Stimulated activated CD4-positive, alpha-beta T cell treated with anti-CD3 and anti-CD28 coated beads, Interleukin-15, amount 100 ng/mL, for 24 hours (primary cell): ENCODE measurements at regions not wholly inside any gene's neighbourhood (a gene's known extent, or its start where the extent isn't known, plus 50 kb on each side); places are given as distances from the start of the nearest gene placed in this dataset.

Source experiments
- DNase-seq: peaks from one replicate; pipeline ENCODE4 v3.0.0-alpha.2; 2020

DNA sequence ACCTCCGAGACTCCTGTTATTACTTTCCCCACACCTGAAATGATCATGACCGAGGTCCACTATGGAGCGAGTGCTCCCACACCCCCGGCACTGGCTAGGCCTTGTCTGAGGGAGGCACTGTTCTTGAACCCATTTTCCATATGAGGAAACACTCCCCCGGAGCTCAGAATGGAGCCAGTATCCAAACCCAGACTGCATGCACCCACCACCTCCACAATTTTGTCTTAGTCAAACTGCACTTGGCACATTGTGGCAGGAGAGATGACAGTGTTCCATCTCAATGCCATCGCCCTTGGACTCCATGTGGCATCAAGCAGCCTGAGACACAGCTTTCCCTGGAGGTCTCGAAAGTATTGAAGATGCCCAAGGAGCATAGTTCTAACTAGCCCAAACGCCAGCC is 154.1 kb downstream of the NUP210 start:
- DNase-seq: no peak

DNA sequence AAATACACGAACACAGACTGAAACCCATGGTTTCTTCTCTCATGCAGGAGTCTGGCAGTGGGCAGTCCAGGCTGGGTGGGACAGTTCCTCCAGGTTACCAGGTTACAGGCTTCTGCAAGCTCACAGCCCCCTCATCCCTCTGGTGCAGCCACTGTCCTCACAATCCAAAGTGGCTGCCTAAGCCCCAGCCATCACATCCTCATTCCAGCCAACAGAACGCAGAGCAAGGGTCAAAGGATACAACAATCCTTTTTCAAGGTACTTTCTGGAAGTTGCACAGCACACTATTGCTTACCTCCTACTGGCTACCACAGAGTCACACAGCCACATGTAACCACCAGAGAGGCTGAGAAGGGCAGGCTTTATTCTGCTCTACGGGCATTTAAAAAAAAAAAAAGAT is 154.6 kb downstream of the NUP210 start:
- DNase-seq: no peak

DNA sequence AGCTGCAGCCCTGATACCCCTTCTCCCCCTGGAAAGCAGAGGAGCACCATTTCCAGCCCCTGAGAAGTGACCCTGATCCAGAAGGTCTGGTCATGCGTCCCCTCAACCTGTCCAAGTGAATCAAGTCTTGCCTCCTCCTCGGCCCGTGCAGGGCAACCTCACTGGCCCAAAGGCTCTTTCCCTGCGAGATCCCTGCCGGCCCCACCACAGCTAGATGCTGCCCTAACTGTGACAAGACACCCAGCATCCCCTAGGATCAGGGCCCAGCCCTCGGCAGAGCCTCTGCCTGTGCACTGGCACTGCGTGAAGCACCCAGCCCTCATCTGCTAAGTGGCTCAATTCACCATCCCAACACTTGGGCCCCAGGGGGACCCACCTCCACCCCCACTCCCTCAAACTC is 155.1 kb downstream of the NUP210 start:
- no peak for DNase-seq

DNA sequence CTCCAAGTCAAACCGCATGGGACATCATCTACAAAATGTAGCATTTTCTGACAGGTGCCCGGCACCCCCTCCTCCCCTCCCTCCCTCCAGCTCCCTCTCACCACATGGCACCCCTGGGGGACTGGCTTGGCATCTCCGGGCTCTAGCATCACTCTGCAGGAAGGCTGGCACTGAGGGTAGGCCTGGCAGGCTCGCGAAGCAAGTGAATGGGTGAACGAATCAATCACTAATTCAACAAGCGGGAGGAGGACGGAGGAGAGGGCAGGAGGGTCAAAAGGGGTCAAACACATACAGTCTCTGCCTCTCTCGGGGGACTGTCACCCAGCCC is 155.7 kb downstream of the NUP210 start:
- no peak for DNase-seq

DNA sequence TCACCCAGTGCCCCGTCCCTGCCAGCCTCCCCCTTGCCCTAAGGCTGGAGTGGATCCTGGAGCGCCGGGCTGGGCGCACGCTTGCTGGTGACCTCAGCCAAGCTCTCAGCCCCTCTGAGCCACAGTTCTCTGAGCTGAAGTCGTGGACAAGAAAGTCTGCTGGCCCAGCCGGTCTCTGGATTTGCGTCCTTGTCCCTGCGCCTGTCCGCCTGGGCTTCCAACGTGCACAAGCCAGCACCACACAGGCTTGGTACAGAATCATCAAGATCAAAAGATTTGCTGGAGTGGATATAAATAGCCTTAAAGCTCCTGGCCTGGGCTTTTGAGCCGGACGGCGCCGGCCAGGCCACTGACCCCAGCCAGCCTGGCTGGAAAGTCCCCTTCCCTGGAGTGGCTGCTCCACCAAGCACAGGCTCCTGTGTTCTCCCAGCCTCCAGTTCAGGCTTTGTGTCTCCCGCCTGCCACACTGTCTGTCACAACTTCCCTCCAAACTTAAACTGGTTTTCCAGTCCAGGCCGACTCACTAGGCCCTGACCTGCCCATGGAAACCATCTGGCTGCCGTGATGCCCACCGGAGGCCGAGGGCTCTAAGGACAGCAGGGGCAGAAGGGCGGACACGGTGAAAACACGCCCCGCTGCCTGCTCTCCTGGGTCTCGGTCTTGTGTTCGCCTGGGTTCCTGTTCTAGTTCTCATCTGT is 156.2 kb downstream of the NUP210 start:
- DNase-seq: no peak

DNA sequence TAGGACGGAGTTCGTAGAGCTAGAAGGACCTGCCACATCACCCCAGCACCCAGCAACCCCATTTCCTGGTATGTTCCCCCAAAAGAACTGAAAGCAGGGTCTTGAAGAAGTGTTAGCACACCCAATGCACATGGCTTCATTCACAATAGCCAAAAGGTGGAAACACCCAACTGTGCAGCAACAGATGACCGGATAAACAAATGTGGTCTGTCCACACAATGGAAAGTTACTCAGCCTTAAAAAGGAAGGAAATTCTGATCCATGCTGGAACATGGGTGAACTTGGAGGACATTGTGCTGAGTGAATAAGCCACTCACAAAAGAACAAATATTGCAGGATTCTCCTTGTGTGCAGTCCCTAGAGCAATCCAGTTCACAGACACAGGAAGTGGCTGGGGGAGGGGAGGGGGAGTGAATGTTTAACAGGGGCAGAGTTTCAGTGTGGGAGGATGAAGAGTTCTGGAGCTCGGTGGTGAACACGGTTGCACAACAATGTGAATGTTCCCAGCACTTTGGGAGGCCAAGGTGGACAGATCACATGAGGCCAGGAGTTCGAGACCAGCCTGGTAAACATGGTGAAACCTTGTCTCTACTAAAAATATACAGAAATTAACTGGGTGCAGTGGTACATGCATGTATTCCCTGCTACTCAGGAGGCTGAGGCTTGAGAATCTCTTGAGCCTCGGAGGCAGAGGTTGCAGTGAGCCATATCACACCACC is 157.5 kb downstream of the NUP210 start:
- no peak for DNase-seq

DNA sequence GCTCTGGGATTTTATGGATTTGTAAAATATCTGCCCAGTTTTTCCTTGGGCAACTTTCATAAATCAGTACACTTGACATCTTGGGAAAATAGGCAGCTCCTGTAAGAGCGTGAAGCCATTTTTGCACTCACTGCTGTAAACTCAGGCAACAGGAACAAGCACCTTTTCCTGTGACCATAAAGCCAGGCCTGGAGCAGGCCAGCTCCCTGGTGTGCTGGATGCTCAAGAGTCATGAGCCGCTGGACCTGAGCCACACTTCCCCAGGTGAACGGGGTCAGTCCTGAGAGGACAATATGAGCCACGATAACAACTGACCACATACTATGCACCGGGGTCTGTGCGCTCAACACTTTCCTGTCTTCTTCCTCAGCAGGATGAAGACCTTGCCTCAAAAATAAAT is 158.2 kb downstream of the NUP210 start:
- DNase-seq: no peak

DNA sequence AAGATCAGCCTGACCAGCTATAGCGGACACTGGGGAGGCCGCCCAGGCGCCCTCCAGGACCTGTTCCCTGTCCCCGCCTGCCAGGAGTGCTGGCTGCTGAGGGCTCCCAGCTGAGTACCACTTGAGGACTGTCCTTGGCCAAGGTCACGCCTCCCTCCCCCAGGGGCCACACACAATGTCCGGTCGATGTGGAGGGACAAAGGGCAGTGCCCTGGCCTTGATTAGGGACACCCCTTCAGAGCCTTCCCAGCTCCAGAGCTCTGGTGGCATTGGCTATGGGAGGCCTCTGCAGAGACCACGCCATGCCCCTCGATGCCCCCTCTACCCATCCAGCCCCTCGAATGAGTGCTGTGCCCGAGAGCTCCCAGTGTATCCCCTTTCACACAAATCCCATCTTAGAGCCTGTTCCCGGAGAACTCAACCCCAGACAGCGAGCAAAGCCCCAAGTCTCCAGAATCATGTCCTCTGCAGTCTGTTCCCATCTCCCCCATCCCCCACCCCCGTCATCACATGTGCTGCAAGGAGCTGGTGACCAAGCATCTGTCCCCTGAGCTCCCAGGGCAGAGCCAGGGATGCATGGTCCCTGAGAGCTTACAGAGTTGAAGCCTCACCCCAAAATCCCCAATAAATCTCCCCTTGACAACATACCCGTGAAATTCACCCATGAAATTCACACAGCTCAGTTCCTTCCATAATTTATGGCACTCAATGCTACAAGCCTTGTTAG is 158.9 kb downstream of the NUP210 start:
- DNase-seq: no peak

DNA sequence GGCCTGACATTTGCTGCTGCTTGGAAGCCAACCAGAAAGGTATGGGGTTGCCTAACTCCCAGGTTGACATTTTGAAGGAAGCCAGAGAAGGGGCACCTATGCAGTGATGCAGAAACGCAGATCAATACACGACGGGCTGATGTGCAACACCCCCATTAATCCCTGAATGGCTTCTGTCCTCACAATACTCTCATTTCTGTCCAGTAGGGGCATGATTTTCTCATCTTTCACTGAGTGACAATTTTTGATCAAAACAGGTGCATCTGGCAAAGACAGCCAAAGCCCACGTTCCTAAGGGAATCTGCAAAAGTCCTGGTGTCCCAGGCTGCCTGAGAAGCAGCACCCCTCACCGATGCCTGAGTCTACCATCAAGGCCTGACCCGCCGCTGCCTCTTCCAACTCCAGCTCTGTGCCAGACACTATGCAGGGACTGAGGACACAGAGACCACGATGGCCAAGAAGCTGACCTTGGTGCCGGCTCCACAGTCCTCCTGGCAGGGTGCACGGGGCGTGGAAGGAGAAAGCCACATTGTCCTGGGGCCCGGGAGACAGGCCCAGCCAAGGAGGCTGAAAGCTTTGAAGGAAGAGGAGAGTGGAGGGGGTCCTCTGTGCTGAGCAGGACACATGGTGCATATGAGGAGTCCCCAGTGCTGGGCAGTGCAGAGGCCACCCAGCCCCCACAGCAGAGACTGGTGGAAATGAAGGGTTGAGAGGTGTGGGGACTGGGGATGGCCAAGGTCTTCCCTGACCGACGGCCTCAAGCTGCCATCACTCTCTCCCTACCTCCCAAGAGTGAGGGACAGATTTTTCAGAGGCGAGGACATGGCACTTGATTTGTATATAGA is 159.6 kb downstream of the NUP210 start:
- no peak for DNase-seq

DNA sequence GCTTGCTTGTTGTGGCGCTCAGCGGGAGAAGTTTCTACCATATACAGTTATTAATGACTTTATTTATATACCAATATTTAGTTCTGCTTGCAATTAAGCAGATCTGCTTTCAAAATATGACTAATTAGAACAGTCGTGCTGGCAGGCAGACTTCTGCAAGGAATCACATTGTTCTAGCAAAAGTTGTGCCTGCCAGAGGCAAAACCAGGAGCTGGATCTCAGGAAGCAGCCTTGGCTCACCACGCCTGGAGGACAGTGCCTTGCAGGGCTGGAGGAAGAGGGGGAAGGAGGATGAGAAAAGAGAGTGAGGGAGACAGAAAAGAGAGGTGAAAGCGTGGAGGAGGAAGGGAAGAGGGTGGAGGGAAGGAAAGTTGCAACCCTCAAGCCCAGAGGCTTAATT is 160.3 kb downstream of the NUP210 start:
- DNase-seq: no peak

DNA sequence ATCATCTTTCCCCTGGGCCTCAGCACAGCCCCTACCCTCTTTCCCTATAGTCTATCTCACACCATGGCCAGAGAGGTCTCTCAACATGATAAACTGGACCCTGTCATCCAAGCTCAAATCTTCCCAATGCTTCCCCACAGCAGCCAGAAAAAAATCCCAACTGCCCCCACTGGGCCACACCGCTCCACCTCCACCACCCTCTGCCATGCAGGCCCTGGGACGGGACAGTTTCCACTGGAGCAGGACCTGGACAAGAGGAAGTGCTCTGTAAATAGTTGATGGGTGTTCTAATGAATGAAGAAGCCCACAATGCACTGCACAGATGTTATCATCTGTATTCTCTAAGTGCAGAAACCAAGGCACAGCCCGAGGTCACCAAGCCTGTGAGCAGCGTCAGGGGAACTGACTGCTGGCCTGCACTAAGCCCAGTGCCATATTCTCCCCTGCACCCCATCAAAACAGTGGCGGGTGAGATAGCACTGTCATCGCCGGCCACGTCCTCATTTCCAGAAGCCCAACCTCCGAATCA is 161.1 kb downstream of the NUP210 start:
- DNase-seq: no peak

DNA sequence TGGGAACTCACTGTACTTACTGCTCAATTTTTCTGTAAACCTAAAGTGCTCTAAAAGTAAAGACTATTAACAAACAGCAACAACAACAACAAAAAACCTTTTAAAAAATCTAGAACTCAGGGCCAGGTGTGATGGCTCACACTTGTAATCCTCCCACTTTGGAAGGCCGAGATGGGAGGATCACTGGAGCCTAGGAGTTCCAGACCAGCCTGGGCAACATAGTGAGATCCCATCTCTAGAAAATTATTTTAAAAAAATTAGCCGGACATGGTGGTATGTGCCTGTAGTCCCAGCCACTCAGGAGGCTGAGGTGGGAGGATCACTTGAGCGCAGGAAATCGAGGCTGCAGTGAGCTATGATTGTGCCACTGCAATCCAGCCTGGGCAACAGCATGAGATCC is 161.8 kb downstream of the NUP210 start:
- no peak for DNase-seq

DNA sequence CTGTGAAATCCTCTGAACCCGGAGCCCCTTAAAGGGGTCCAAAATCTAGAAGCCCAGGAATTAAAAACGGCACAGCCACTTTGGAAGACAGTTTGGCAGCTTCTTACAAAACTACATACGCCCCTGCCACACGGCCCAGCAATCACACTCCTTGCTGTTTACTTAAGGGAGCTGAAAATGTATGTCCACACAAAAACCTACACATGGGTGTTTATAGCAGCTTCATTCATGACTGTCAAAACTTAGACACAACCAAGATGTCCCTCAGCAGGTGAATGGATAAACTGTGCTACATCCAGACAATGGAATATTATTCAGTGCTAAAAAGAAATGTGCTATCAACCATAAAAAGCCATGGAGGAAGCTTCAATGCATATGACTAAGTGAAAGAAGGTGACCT is 162.5 kb downstream of the NUP210 start:
- no peak for DNase-seq

DNA sequence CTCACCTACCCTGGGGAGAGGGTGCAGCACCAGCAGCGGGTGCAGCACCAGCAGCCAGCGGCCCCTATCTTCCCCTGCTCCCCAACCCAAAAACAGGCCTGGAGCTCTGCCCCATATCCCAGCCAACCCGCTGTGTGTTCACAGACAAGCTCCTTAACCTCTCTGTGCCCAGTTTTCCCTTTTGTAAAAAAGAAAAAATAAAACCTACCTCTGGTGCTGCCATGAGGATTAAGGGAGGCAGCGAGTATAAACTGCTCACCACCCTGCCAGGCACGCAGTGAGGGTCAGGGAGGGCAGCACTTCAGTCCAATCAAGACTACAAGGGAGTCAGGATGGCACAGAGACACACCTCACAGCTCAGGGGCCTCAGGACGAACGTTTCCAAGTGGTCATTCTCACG is 163.3 kb downstream of the NUP210 start:
- no peak for DNase-seq

DNA sequence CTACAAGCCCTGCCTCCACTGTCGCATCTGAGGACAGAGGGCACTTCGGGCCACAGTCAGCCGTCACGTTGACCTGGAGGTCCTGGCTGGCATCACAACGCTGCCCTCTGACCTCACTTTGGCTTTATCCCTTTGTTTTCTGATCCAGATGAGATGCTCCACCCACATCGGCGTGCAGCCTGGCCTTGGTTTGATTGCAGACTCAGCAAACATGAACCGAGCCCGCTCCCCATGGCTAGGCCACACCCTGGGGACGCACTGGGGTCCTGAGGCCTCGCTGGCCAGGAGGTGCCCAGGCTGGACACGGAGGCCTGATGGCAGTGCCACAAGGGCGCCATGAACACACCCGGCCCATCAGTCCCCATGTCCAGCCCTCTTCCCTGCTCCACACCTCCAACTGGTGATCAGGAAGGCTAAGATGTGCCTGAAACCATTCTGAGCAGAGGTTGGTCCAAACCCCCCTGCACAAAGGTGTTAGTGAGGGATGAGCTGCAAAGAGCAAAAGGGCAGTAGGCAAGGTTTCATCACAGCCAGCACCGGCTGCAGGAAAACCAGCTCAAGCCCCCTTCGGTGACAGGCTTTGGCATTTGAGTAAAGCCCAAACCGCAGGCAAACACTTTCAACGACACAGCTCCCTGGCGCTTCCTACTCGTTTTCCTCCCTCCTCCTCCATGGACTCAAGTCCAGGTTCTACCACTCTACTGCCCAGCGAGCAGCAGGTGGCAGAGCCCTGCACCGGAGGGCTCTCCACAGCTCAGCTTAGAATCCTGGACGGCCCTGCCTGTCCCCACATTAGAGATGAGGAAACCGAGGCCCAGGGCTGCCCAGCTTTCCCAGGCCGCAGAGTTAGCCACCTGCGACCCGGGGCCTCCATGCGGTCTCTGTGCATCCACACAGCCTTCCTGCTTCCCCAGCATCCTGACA is 165.8 kb downstream of the NUP210 start:
- no peak for DNase-seq

DNA sequence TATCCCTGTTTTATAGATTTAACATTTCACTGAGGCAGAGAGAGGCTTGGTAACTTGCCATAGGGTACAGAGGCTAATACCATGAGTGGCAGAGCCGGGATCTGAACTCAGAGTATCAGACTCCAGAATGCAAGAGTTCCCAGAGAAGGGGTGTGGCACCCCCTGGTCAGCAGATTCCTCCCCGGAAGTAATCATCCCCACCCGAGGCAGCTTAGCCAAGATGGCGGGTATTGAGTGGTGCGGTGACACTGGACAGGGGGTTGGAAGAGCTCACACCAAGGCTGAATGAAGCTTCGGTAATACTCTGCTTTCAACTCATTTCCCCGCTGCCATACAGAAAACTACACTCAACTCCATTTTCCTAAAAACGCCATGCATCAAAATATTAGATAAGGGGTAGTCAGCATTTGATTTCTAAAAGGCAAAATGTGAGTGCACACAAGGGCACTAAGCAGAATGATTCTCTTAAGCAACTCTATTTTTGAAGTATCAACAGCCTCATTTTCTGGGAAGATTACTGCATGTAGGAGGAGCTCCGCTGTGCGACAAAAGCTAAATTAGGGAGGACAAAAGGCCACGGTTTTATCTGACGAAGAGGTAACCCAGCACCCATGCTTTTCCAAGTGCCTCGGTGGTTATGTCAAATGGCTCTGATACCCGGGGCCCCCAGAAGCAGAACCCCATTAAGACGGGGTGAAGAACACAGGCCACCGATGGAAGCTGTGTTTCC is 166.7 kb downstream of the NUP210 start:
- DNase-seq: no peak

DNA sequence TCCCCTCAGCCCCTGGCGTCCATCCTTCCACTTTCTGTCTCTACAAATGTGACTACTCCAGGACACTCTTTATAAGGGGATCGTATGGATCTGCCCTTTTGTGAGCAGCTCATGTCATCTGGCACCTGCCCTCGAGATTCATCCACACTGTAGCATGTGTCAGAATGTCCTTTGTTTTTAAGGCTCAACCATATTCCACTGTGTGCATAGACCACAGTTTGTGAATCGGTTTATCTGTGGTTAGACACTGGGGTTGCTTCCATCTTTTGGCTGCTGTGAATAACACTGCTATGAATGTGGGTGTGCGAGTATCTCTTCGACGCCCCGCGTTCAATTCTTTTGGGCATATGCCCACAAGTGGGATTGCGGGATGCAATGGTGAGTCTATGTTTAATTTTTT is 167.9 kb downstream of the NUP210 start:
- no peak for DNase-seq

DNA sequence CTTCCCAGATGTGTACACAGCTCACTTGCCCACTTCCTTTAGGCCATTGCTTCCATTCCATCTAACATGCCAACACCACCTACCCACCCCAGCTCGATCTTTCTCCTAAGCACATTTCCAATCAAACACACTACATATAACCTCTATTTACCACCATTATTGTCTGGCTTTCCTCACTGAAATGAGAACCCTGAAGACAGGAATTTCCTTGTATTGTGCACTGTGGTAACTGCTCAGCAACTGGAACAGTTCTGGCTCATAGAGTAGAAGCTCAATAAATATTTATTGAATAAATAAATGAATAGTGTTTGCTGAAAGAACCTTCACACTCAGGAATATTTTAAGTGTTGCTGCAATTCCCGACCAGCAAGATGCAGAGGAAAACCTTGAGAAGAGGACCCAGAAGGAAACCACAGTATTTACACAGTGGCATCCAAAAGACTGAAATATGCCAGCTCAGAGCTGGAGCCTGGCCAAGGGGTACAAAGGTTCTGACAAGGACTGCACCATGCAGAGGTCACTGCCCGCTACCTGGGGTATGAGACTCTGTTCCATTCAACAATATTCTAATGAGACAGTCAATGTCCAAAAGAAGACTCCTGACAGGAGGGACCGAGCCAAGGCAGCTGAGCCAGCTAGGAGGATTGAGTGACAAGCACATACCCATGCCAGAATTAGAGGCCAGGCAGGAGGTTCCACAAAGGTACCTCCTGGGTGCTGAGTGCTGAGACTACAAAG is 168.8 kb downstream of the NUP210 start:
- no peak for DNase-seq

DNA sequence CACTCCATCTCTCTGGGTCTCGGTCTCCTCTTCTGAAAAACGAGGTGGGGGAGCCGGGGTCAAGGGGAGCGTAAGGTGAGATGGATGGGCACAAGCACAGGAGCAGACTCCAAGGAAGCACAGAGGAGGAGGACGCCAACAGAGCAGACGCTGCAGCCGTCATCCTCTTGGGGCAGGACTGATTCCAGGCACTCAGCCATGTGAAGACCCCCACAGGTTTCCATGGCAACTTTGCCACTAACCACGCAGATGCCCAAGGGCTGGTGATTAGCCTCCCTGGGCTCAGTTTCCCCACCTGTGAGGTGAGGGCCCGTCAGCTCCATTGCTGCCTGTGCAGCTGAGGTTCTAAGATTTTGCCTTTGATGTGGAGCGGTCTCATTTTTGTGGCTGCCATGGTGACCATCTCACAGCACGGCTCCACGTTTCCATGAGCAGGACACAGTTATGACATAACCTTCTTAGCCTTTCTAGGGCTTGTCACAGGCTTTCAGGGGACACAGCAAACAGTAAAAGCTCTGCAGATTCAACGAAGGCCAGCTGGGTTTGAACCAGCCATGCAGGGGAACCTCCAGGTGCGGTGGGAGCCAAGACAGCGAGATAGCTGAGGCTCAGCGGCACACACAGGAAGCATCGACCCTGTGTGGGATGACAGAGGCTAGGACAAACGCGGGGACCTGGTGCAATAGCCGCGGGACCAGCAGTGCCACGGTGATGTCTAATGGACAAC is 170.3 kb downstream of the NUP210 start:
- no peak for DNase-seq

DNA sequence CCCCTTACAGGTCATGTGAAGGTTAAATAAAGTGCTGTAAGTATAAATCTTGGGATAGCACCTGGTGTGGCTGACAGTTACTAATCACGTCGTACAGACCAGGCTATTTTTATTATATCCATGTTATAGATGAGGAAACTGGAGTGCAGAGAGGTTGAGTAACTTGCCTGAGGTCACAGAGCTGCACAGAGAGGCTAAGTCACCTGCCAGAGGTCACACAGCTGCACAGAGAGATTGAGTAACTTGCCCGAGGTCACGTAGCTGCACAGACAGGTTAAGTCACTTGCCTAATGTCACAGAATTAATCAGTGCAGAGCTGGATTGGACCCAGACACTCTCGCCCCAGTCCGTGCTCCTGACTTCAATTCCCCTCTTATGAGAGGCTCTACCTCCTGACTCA is 171.5 kb downstream of the NUP210 start:
- DNase-seq: no peak
